Stimulated activated CD8-positive, alpha-beta memory T cell treated with anti-CD3 and anti-CD28 coated beads, Interleukin-2, amount 100 ng/mL, for 48 hours (primary cell): ENCODE measurements at regions not wholly inside any gene's neighbourhood (a gene's known extent, or its start where the extent isn't known, plus 50 kb on each side); places are given as distances from the start of the nearest gene placed in this dataset.

Experiments used
- DNase-seq, 2 donors: peaks; one replicate each; pipeline ENCODE4 v3.0.0-alpha.2; 2020; ENCODE audit warnings: low read depth in 2 of 2

- DNase-seq: no peak
These were observed 1260.3 kb downstream of the BRD1 start for GRCh38 chr22:48567213-48567975.

- DNase-seq: no peak
These were observed 1260.9 kb downstream of the BRD1 start for GRCh38 chr22:48566741-48567140.

GRCh38 chr22:48565901-48566501 is 1261.7 kb downstream of the BRD1 start:
- DNase-seq: no peak

GRCh38 chr22:48564995-48565394 is 1262.7 kb downstream of the BRD1 start:
- no peak for DNase-seq

- DNase-seq: no peak
These were observed 1263.7 kb downstream of the BRD1 start for GRCh38 chr22:48563966-48564330.

- no peak for DNase-seq
These were observed 1264.3 kb downstream of the BRD1 start for GRCh38 chr22:48563118-48563965.

GRCh38 chr22:48561676-48562075 is 1266.0 kb downstream of the BRD1 start:
- DNase-seq: no peak

GRCh38 chr22:48560836-48561235 is 1266.8 kb downstream of the BRD1 start:
- DNase-seq: no peak

- DNase-seq: no peak
These were observed 1267.3 kb downstream of the BRD1 start for GRCh38 chr22:48560389-48560751.

- DNase-seq: no peak
These were observed 1267.9 kb downstream of the BRD1 start for GRCh38 chr22:48559647-48560388.

GRCh38 chr22:48558606-48559402 is 1268.9 kb downstream of the BRD1 start:
- DNase-seq: no peak

- DNase-seq: no peak
These were observed 1269.7 kb downstream of the BRD1 start for GRCh38 chr22:48558016-48558415.

- no peak for DNase-seq
These were observed 1270.2 kb downstream of the BRD1 start for GRCh38 chr22:48557473-48557872.

- DNase-seq: no peak
These were observed 1270.9 kb downstream of the BRD1 start for GRCh38 chr22:48556751-48557150.

GRCh38 chr22:48556222-48556621 is 1271.5 kb downstream of the BRD1 start:
- no peak for DNase-seq

GRCh38 chr22:48555606-48556005 is 1272.1 kb downstream of the BRD1 start:
- no peak for DNase-seq

GRCh38 chr22:48554893-48555572 is 1272.6 kb downstream of the BRD1 start:
- no peak for DNase-seq

GRCh38 chr22:48553694-48554308 is 1273.9 kb downstream of the BRD1 start:
- DNase-seq: no peak

GRCh38 chr22:48553119-48553518 is 1274.6 kb downstream of the BRD1 start:
- DNase-seq: no peak

GRCh38 chr22:48551716-48552268 is 1275.9 kb downstream of the BRD1 start:
- DNase-seq: no peak
